ENCODE measurements at regions not wholly inside any gene's neighbourhood (a gene's known extent, or its start where the extent isn't known, plus 50 kb on each side); places are given as distances from the start of the nearest gene placed in this dataset.

- TF ChIP-seq GTF2F1 (IDR thresholded peaks at IDR 0.05; ENCODE audit: low read depth, low read length): no peak
- no peak for TF ChIP-seq ZNF217 (CRISPR knock-in tag; IDR thresholded peaks at IDR 0.05)
- TF ChIP-seq NR1H2 (CRISPR knock-in tag; IDR thresholded peaks at IDR 0.05): no peak
- TF ChIP-seq DPF2 (IDR thresholded peaks at IDR 0.05): peak; percentile 59
- peak; percentile 27; the same call in 1 of the 2 replicates for TF ChIP-seq ZEB2 (IDR thresholded peaks at IDR 0.05)
- TF ChIP-seq ZNF212 (CRISPR knock-in tag; IDR thresholded peaks at IDR 0.05): no peak
- TF ChIP-seq ZNF77 (CRISPR knock-in tag; IDR thresholded peaks at IDR 0.05): no peak
- TF ChIP-seq RFX1 (IDR thresholded peaks at IDR 0.05): no peak
- no peak for TF ChIP-seq CHAMP1 (IDR thresholded peaks at IDR 0.05)
- peak; percentile 87 for TF ChIP-seq CBFA2T3 (IDR thresholded peaks at IDR 0.05)
- TF ChIP-seq LARP7 (IDR thresholded peaks at IDR 0.05): no peak
- TF ChIP-seq ADNP (tag; IDR thresholded peaks at IDR 0.05): no peak
- TF ChIP-seq ZNF644 (tag; IDR thresholded peaks at IDR 0.05; ENCODE audit: low read depth): peak; percentile 77; the same call in 1 of the 2 replicates
- no peak for TF ChIP-seq CGGBP1 (CRISPR knock-in tag; IDR thresholded peaks at IDR 0.05)
- no peak for TF ChIP-seq ZNF253 (CRISPR knock-in tag; conservative IDR thresholded peaks at IDR 0.05)
- TF ChIP-seq FOXK2 (conservative IDR thresholded peaks at IDR 0.05 in 1 of 2, IDR thresholded peaks at IDR 0.05 in 1 of 2; ENCODE audit: low read depth in 2 of 2): no peak
- peak; percentile 73; the same call in 1 of the 2 replicates for TF ChIP-seq EP300 (IDR thresholded peaks at IDR 0.05; ENCODE audit: low read length)
- TF ChIP-seq ZNF134 (CRISPR knock-in tag; conservative IDR thresholded peaks at IDR 0.05): no peak
- peak; percentile 64 for TF ChIP-seq TCF3 (CRISPR knock-in tag; IDR thresholded peaks at IDR 0.05)
- no peak for TF ChIP-seq GABPB2 (CRISPR knock-in tag; conservative IDR thresholded peaks at IDR 0.05)
- TF ChIP-seq CSDE1 (IDR thresholded peaks at IDR 0.05): no peak
- no peak for TF ChIP-seq THAP12 (CRISPR knock-in tag; IDR thresholded peaks at IDR 0.05)
- TF ChIP-seq RB1 (IDR thresholded peaks at IDR 0.05; ENCODE audit: low read depth): no peak
- TF ChIP-seq POLR2G (IDR thresholded peaks at IDR 0.05; ENCODE audit: low read depth, low read length): no peak
- TF ChIP-seq JUN (IDR thresholded peaks at IDR 0.05; ENCODE audit: borderline replicate concordance, low read depth, low read length): no peak
- TF ChIP-seq JUN (CRISPR knock-in tag; IDR thresholded peaks at IDR 0.05; ENCODE audit: borderline replicate concordance): no peak
- TF ChIP-seq ZNF655 (CRISPR knock-in tag; IDR thresholded peaks at IDR 0.05): no peak
- no peak for TF ChIP-seq SIRT6 (IDR thresholded peaks at IDR 0.05; ENCODE audit: low read depth, low read length)
Observed at GRCh38 chr5:18799482-18800128, 1165.3 kb downstream of the TAF11L14 start (continued).
